HepG2 (cell line): ENCODE measurements at regions not wholly inside any gene's neighbourhood (a gene's known extent, or its start where the extent isn't known, plus 50 kb on each side); places are given as distances from the start of the nearest gene placed in this dataset.

ENCODE experiments used
- ATAC-seq: fragments of 200-7000 bp; cut with Tn5 transposase; 3 replicates; pipeline ENCODE4 v1.9.1; 2020; ENCODE audit warnings: mild to moderate bottlenecking, moderate library complexity
- BruUV-seq: library from RNA; stranded (reverse); fragments of 400-500 nt; replicated peaks from 2 replicates; lab custom pipeline; 2021; lab: Mats Ljungman, UMichigan
- CTCF ChIA-PET: fragments of 300-600 bp; formaldehyde crosslinking; extraction: SDS; loops from one replicate; lab custom pipeline; 2021; ENCODE audit warnings: low total read pairs, inconsistent platforms, low intra/inter-chr PET ratio; lab: Yijun Ruan, JAX
- POLR2A ChIA-PET: fragments of 350-600 bp; sonication (Branson Sonifier 250); formaldehyde crosslinking; loops from one replicate; lab custom pipeline; 2020; ENCODE audit warnings: antibody characterized with exemption, inconsistent platforms; lab: Yijun Ruan, JAX
- DNase-seq: peaks from one replicate; pipeline ENCODE4 v3.0.0-alpha.2; 2015; ENCODE audit warnings: low spot score
- FAIRE-seq: peaks from 3 replicates; lab custom pipeline; 2011; peaks lifted over from hg19 to GRCh38; lab: Jason Lieb, UNC
- H2AFZ ChIP-seq: one replicate; pipeline ENCODE4 v1.6.1; 2011; ENCODE audit warnings: low read length, inconsistent platforms
- H3K27ac ChIP-seq: fragments of 300-600 bp; 3 replicates; pipeline ENCODE4 v1.8.0; 2011; ENCODE audit warnings: mixed run types, mild to moderate bottlenecking, mixed read lengths, low read length, inconsistent platforms; ENCODE audit not compliant: insufficient read depth; ENCODE audit errors: extremely low read length
- H3K27me3 ChIP-seq, 2 experiments: fragments of 200-600 bp in 1 of 2; 2 replicates in 1 of 2; 3 replicates in 1 of 2; pipeline versions ENCODE4 v1.6.0 to v1.8.0; 2011; ENCODE audit warnings: low read length in 2 of 2, mild to moderate bottlenecking in 2 of 2, moderate library complexity in 2 of 2, inconsistent platforms in 1 of 2; ENCODE audit not compliant: insufficient read depth in 2 of 2, control insufficient read depth in 1 of 2
- H3K36me3 ChIP-seq, 2 experiments: fragments of 200-600 bp in 1 of 2; replicated peaks in 1 of 2; 2 replicates in 1 of 2; 3 replicates in 1 of 2; pipeline versions ENCODE4 v1.5.1 to v1.8.0; 2011; ENCODE audit warnings: low read length in 2 of 2, inconsistent platforms in 1 of 2; ENCODE audit not compliant: insufficient read depth in 2 of 2, control insufficient read depth in 1 of 2
- H3K4me1 ChIP-seq: 2 replicates; pipeline ENCODE4 v1.5.1; 2012; ENCODE audit warnings: low read length, inconsistent platforms; ENCODE audit not compliant: insufficient read depth
- H3K4me2 ChIP-seq: 2 replicates; pipeline ENCODE4 v1.6.0; 2011; ENCODE audit warnings: low read depth, low read length, inconsistent platforms
- H3K4me3 ChIP-seq, 3 experiments: fragments of 200-600 bp in 1 of 3; sonication (generic), shearing (Covaris generic) in 1 of 3; replicated peaks in 1 of 3; 2 replicates each; pipeline ENCODE4 v1.5.1; 2011 to 2016; ENCODE audit warnings: low read length in 3 of 3, inconsistent platforms in 2 of 3, low read depth in 2 of 3, mild to moderate bottlenecking in 2 of 3, control low read depth in 1 of 3, mixed read lengths in 1 of 3; ENCODE audit not compliant: insufficient read depth in 1 of 3
- H3K79me2 ChIP-seq: one replicate; pipeline ENCODE4 v1.6.1; 2011; ENCODE audit warnings: low read length, inconsistent platforms; ENCODE audit not compliant: insufficient read depth
- H3K9ac ChIP-seq: 2 replicates; pipeline ENCODE4 v1.6.0; 2011; ENCODE audit warnings: mild to moderate bottlenecking, low read depth, low read length, inconsistent platforms; ENCODE audit not compliant: insufficient read depth
- H3K9me3 ChIP-seq: 2 replicates; pipeline ENCODE4 v1.5.1; 2012; ENCODE audit warnings: mild to moderate bottlenecking, low read length
- H4K20me1 ChIP-seq: 2 replicates; pipeline ENCODE4 v1.6.0; 2011; ENCODE audit warnings: inconsistent platforms, mild to moderate bottlenecking, low read length, moderate library complexity; ENCODE audit not compliant: insufficient read depth
- ARHGAP35 ChIP-seq: sonication (generic); formaldehyde crosslinking; IDR thresholded peaks from 2 replicates; pipeline ENCODE4 v1.9.0; 2022; ENCODE audit warnings: mild to moderate bottlenecking, inconsistent platforms, moderate library complexity, missing genetic modification reagents, borderline replicate concordance
- E2F5 ChIP-seq: sonication (generic); formaldehyde crosslinking; conservative IDR thresholded peaks from 2 replicates; pipeline ENCODE4 v1.4.0; 2020; ENCODE audit warnings: missing genetic modification reagents
- HES4 ChIP-seq: sonication (generic); formaldehyde crosslinking; IDR thresholded peaks from 2 replicates; pipeline ENCODE4 v1.9.0; 2021; ENCODE audit warnings: mild to moderate bottlenecking, missing genetic modification reagents, borderline replicate concordance
- IRF1 ChIP-seq: sonication (generic); formaldehyde crosslinking; IDR thresholded peaks from 2 replicates; pipeline ENCODE4 v1.4.0; 2020; ENCODE audit warnings: low read depth, mild to moderate bottlenecking, missing genetic modification reagents
- MZF1 ChIP-seq: sonication (generic); formaldehyde crosslinking; IDR thresholded peaks from 2 replicates; pipeline ENCODE4 v1.8.1; 2023; ENCODE audit warnings: mild to moderate bottlenecking, missing genetic modification reagents, borderline replicate concordance
- NFIB ChIP-seq: sonication (generic); formaldehyde crosslinking; IDR thresholded peaks from 2 replicates; pipeline ENCODE4 v1.9.0; 2021; ENCODE audit warnings: missing genetic modification reagents, mild to moderate bottlenecking, borderline replicate concordance
- NR1H2 ChIP-seq: sonication (generic); formaldehyde crosslinking; IDR thresholded peaks from 2 replicates; pipeline ENCODE4 v1.8.1; 2022; ENCODE audit warnings: low read depth, missing genetic modification reagents, borderline replicate concordance
- RCOR2 ChIP-seq: IDR thresholded peaks from 2 replicates; pipeline ENCODE4 v1.6.1; 2016; ENCODE audit warnings: missing biosample characterization, missing genetic modification reagents
- SNAPC4 ChIP-seq: sonication (generic); formaldehyde crosslinking; IDR thresholded peaks from 2 replicates; pipeline ENCODE4 v1.4.0; 2020; ENCODE audit warnings: mild to moderate bottlenecking, missing genetic modification reagents
- ZBTB43 ChIP-seq: sonication (generic); formaldehyde crosslinking; conservative IDR thresholded peaks from 2 replicates; pipeline ENCODE4 v1.4.0; 2020; ENCODE audit warnings: missing genetic modification reagents
- ZNF432 ChIP-seq: sonication (generic); formaldehyde crosslinking; IDR thresholded peaks from 2 replicates; pipeline ENCODE4 v1.5.0; 2020; ENCODE audit warnings: missing genetic modification reagents, mild to moderate bottlenecking, borderline replicate concordance
- ZNF691 ChIP-seq: sonication (generic); formaldehyde crosslinking; IDR thresholded peaks from 2 replicates; pipeline ENCODE4 v1.4.0; 2020; ENCODE audit warnings: missing genetic modification reagents, low read depth, mild to moderate bottlenecking, borderline replicate concordance
- ZNF747 ChIP-seq: sonication (generic); formaldehyde crosslinking; IDR thresholded peaks from 2 replicates; pipeline ENCODE4 v1.8.1; 2023; ENCODE audit warnings: missing genetic modification reagents, mild to moderate bottlenecking, borderline replicate concordance
- ZNF749 ChIP-seq: sonication (generic); formaldehyde crosslinking; IDR thresholded peaks from 2 replicates; pipeline ENCODE4 v1.8.0; 2022; ENCODE audit warnings: mild to moderate bottlenecking, missing genetic modification reagents, moderate library complexity, borderline replicate concordance
- WGBS: methylation state at CpG from one replicate; pipeline ENCODE4 v1.1.6; 2017; ENCODE audit warnings: low lambda C conversion rate; 5-methylcytosine and 5-hydroxymethylcytosine counted together
- in situ Hi-C: cut with HindIII; loops from 2 replicates; pipeline ENCODE4 v1.10.0; 2017; ENCODE audit warnings: low pct_unique_long_range_greater_than_20kb; ENCODE audit not compliant: extremely low pct_ligation_motif_present
- intact Hi-C: fragments of 100-400 bp; cut with micrococcal nuclease; formaldehyde crosslinking; loops from one replicate; pipeline ENCODE4 v1.10.0; 2022; ENCODE audit not compliant: unreplicated experiment

GRCh38 chr17:77055453-77055852, 85.3 kb upstream of the SEC14L1 start (continued):
- TF ChIP-seq NFIB (CRISPR knock-in tag) = 0 out of 2 replicates have a peak, but pooled peaks have one; percentile 61
- TF ChIP-seq ZNF749 (CRISPR knock-in tag) = peak; percentile 51; the same call in 1 of the 2 replicates
- no peak for TF ChIP-seq MZF1

GRCh38 chr17:77058016-77058415, 82.8 kb upstream of the SEC14L1 start:
- H3K4me1 ChIP-seq = peaks cover 9% of the 10 kb centered on the region
- ATAC-seq = no peak
- no peak overlapping the region for H3K4me3 ChIP-seq
- 2% methylated on average over 5 of the region's 5 CpGs for WGBS
- no peak for FAIRE-seq
- no peak overlapping the region for H3K4me2 ChIP-seq
- no peak overlapping the region for H3K9ac ChIP-seq
- CTCF ChIA-PET = interaction anchor here (1.1 to 3.1 kb wide), 2 partner anchors 9 to 190 kb away, joined by 3 to 29 read pairs; partner anchors contain the start of gene MGAT5B
- no peaks in the 10 kb centered on the region for H3K36me3 ChIP-seq
- H3K9me3 ChIP-seq = no peaks in the 10 kb centered on the region
- no peaks in the 10 kb centered on the region for H3K79me2 ChIP-seq
- H3K27ac ChIP-seq = no peak overlapping the region
- DNase-seq = peak; percentile 37
- H4K20me1 ChIP-seq = no peaks in the 10 kb centered on the region
- H3K27me3 ChIP-seq = peaks cover 22 to 69% of the 10 kb centered on the region in 2 experiments
- BruUV-seq = no TSS peak
- POLR2A ChIA-PET = no interaction called here
- intact Hi-C loops (no loop called here), in situ Hi-C loops (loop anchor here (5.0 kb wide), 1 partner anchor 46 kb away; no protein-coding TSS in a partner anchor)
- H2AFZ ChIP-seq = no peak overlapping the region
- TF ChIP-seq HES4 (CRISPR knock-in tag) (no peak), ZBTB43 (no peak), NR1H2 (CRISPR knock-in tag) (no peak), SNAPC4 (CRISPR knock-in tag) (no peak), ZNF691 (CRISPR knock-in tag) (no peak), ARHGAP35 (CRISPR knock-in tag) (no peak), IRF1 (CRISPR knock-in tag) (no peak), ZNF432 (CRISPR knock-in tag) (no peak), RCOR2 (CRISPR knock-in tag) (no peak), ZNF747 (CRISPR knock-in tag) (no peak), E2F5 (CRISPR knock-in tag) (no peak)
